OCI-LY7 (cell line): ENCODE measurements at regions not wholly inside any gene's neighbourhood (a gene's known extent, or its start where the extent isn't known, plus 50 kb on each side); places are given as distances from the start of the nearest gene placed in this dataset.

Experiments
- BruUV-seq: library from RNA; stranded (reverse); fragments of 400-500 nt; replicated peaks from 2 replicates; lab custom pipeline; 2021; lab: Mats Ljungman, UMichigan
- CTCF ChIA-PET: fragments of 300-600 bp; sonication (Branson Sonifier 250); formaldehyde crosslinking; loops from one replicate; lab custom pipeline; 2022; ENCODE audit warnings: antibody characterized with exemption; ENCODE audit not compliant: unreplicated experiment; lab: Charles Lee
- POLR2A ChIA-PET: fragments of 300-600 bp; sonication (Branson Sonifier 250); formaldehyde crosslinking; loops from one replicate; lab custom pipeline; 2022; ENCODE audit warnings: antibody characterized with exemption; lab: Charles Lee
- DNase-seq: peaks from one replicate; pipeline ENCODE4 v3.0.0-alpha.2; 2015; ENCODE audit warnings: low spot score
- H2AFZ ChIP-seq: fragments of 200-600 bp; sonication (generic), shearing (Covaris generic); 2 replicates; pipeline ENCODE4 v1.6.1; 2014; ENCODE audit warnings: mild to moderate bottlenecking, antibody characterized with exemption, low read length, moderate library complexity
- H3K27ac ChIP-seq: fragments of 200-600 bp; sonication (generic); 2 replicates; pipeline ENCODE4 v1.5.1; 2014; ENCODE audit warnings: mixed run types, low read depth, mild to moderate bottlenecking, moderate library complexity, low read length, inconsistent platforms; ENCODE audit not compliant: poor library complexity, severe bottlenecking
- H3K36me3 ChIP-seq: fragments of 200-600 bp; sonication (generic); 2 replicates; pipeline ENCODE4 v1.6.1; 2014; ENCODE audit warnings: mild to moderate bottlenecking, antibody characterized with exemption, low read length, moderate library complexity, mixed read lengths; ENCODE audit not compliant: insufficient read depth
- H3K4me1 ChIP-seq: fragments of 200-600 bp; sonication (generic); 2 replicates; pipeline ENCODE4 v1.5.1; 2014; ENCODE audit warnings: mild to moderate bottlenecking, low read length; ENCODE audit not compliant: insufficient read depth, poor library complexity, severe bottlenecking
- H3K4me2 ChIP-seq: fragments of 200-600 bp; sonication (generic); 2 replicates; pipeline ENCODE4 v1.6.1; 2014; ENCODE audit warnings: mild to moderate bottlenecking, low read length
- H3K4me3 ChIP-seq: fragments of 200-600 bp; sonication (generic); 2 replicates; pipeline ENCODE4 v1.5.1; 2014; ENCODE audit warnings: mild to moderate bottlenecking, low read depth, low read length; ENCODE audit not compliant: poor library complexity, severe bottlenecking
- H3K79me2 ChIP-seq: fragments of 200-600 bp; sonication (generic); 2 replicates; pipeline ENCODE4 v1.6.1; 2016; ENCODE audit warnings: low read depth, mild to moderate bottlenecking, low read length, moderate library complexity, mixed read lengths; ENCODE audit not compliant: insufficient read depth
- H3K9me2 ChIP-seq: fragments of 200-600 bp; sonication (generic); 2 replicates; pipeline ENCODE4 v1.6.1; 2016; ENCODE audit warnings: mild to moderate bottlenecking, low read length, mixed read lengths; ENCODE audit not compliant: insufficient read depth
- H3K9me3 ChIP-seq: fragments of 200-600 bp; sonication (generic); 2 replicates; pipeline ENCODE4 v1.6.1; 2014; ENCODE audit warnings: mild to moderate bottlenecking, mixed run types, low read length, mixed read lengths
- H4K20me1 ChIP-seq: fragments of 200-600 bp; sonication (generic); 2 replicates; pipeline ENCODE4 v1.6.1; 2014; ENCODE audit warnings: mild to moderate bottlenecking, antibody characterized with exemption, low read length, moderate library complexity, mixed read lengths; ENCODE audit not compliant: insufficient read depth
- CTCF ChIP-seq: fragments of 200-600 bp; sonication (generic); conservative IDR thresholded peaks from 2 replicates; pipeline ENCODE4 v1.5.1; 2014; ENCODE audit warnings: mild to moderate bottlenecking, antibody characterized with exemption, low read length, moderate library complexity, mixed read lengths
- EZH2phosphoT487 ChIP-seq: fragments of 200-600 bp; sonication (generic); IDR thresholded peaks from 2 replicates; pipeline ENCODE4 v1.6.1; 2018; ENCODE audit warnings: low read depth, borderline replicate concordance, mild to moderate bottlenecking, mixed run types, antibody characterized with exemption, low read length, moderate library complexity, mixed read lengths
- intact Hi-C: fragments of 100-400 bp; cut with micrococcal nuclease; formaldehyde crosslinking; loops from one replicate; pipeline ENCODE4 v1.10.0; 2022; ENCODE audit not compliant: unreplicated experiment

GRCh38 chr12:74728006-74728405 lies 190.4 kb downstream of the ATXN7L3B start:
- ChIA-PET CTCF (no interaction called here), POLR2A (no interaction called here)
- H3K79me2 ChIP-seq = no peaks in the 10 kb centered on the region
- no peak overlapping the region for H2AFZ ChIP-seq
- H3K36me3 ChIP-seq = no peaks in the 10 kb centered on the region
- H3K9me2 ChIP-seq = no peaks in the 10 kb centered on the region
- no peak for DNase-seq
- H3K4me1 ChIP-seq = no peaks in the 10 kb centered on the region
- TF ChIP-seq CTCF = no peak
- TF ChIP-seq EZH2phosphoT487 = no peak
- intact Hi-C loops = no loop called here
- H3K4me2 ChIP-seq = no peak overlapping the region
- no peaks in the 10 kb centered on the region for H3K9me3 ChIP-seq
- no peaks in the 10 kb centered on the region for H4K20me1 ChIP-seq
- no peak overlapping the region for H3K4me3 ChIP-seq
- BruUV-seq = no TSS peak
- H3K27ac ChIP-seq = no peak overlapping the region

GRCh38 chr12:74732164-74732784 lies 194.6 kb downstream of the ATXN7L3B start:
- no peaks in the 10 kb centered on the region for H3K4me1 ChIP-seq
- ChIA-PET CTCF (no interaction called here), POLR2A (no interaction called here)
- H4K20me1 ChIP-seq = no peaks in the 10 kb centered on the region
- intact Hi-C loops = no loop called here
- H3K9me3 ChIP-seq = no peaks in the 10 kb centered on the region
- no peak overlapping the region for H2AFZ ChIP-seq
- H3K4me2 ChIP-seq = no peak overlapping the region
- no TSS peak for BruUV-seq
- H3K79me2 ChIP-seq = no peaks in the 10 kb centered on the region
- no peak overlapping the region for H3K27ac ChIP-seq
- no peak overlapping the region for H3K4me3 ChIP-seq
- H3K9me2 ChIP-seq = no peaks in the 10 kb centered on the region
- no peak for DNase-seq
- TF ChIP-seq CTCF (no peak), EZH2phosphoT487 (no peak)
- no peaks in the 10 kb centered on the region for H3K36me3 ChIP-seq

GRCh38 chr12:74732826-74733225 lies 195.2 kb downstream of the ATXN7L3B start:
- Histone ChIP-seq H3K9me2 (no peaks in the 10 kb centered on the region), H4K20me1 (no peaks in the 10 kb centered on the region), H3K36me3 (no peaks in the 10 kb centered on the region), H3K9me3 (no peaks in the 10 kb centered on the region), H3K4me1 (no peaks in the 10 kb centered on the region), H3K79me2 (no peaks in the 10 kb centered on the region), H3K4me2 (no peak overlapping the region), H2AFZ (no peak overlapping the region), H3K27ac (no peak overlapping the region), H3K4me3 (no peak overlapping the region)
- intact Hi-C loops = no loop called here
- TF ChIP-seq EZH2phosphoT487 (no peak), CTCF (no peak)
- BruUV-seq = no TSS peak
- DNase-seq = no peak
- POLR2A ChIA-PET = interaction anchor here (0.7 kb wide), 2 partner anchors 357 to 1691 kb away, joined by 3 to 6 read pairs; no protein-coding TSS in a partner anchor
- CTCF ChIA-PET = no interaction called here
